ENCODE measurements at regions not wholly inside any gene's neighbourhood (a gene's known extent, or its start where the extent isn't known, plus 50 kb on each side); places are given as distances from the start of the nearest gene placed in this dataset.

- no peaks in the 10 kb centered on the region for H3K27me3 ChIP-seq
- no peak overlapping the region for H3K4me3 ChIP-seq
- H3K9me3 ChIP-seq (replicated peaks), result no peaks in the 10 kb centered on the region
- no peak for DNase-seq
- H3K4me1 ChIP-seq, result no peaks in the 10 kb centered on the region
- H3K36me3 ChIP-seq, result no peaks in the 10 kb centered on the region
- no peak overlapping the region for H3K27ac ChIP-seq
These were observed 546.0 kb downstream of the METTL15 start for GRCh38 chr11:28654191-28654590.

DNA sequence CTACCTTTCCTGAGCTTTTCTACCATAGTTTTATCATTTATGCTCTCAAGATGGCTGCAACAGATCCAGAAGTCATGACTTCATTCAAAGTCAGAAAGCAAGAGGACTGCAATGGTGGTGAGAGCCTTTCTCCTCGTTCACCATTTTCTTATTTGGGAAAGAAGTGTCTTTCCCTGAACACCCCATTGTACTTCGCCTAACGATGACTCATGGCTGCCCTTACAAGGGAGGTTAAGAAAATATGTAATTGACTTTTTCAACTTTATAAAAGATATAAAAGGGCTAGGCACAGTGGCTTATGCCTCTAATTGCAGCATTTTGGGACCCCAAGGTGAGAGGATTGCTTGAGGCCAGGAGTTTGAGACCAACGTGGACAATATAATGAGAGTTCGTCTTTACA, 541.7 kb downstream of the METTL15 start:
- Histone ChIP-seq H3K36me3 (no peaks in the 10 kb centered on the region), H3K4me3 (no peak overlapping the region), H3K27me3 (no peaks in the 10 kb centered on the region), H3K9me3 (replicated peaks) (no peaks in the 10 kb centered on the region), H3K27ac (no peak overlapping the region), H3K4me1 (no peaks in the 10 kb centered on the region)
- DNase-seq, result no peak

GRCh38 chr11:28636566-28636965, 528.4 kb downstream of the METTL15 start:
- Histone ChIP-seq H3K36me3 (no peaks in the 10 kb centered on the region), H3K27ac (no peak overlapping the region), H3K9me3 (replicated peaks) (0 out of 2 replicates have a peak, but pooled peaks cover 6% of the 10 kb centered on the region), H3K27me3 (no peaks in the 10 kb centered on the region), H3K4me3 (no peak overlapping the region), H3K4me1 (no peaks in the 10 kb centered on the region)
- DNase-seq, result no peak

DNA sequence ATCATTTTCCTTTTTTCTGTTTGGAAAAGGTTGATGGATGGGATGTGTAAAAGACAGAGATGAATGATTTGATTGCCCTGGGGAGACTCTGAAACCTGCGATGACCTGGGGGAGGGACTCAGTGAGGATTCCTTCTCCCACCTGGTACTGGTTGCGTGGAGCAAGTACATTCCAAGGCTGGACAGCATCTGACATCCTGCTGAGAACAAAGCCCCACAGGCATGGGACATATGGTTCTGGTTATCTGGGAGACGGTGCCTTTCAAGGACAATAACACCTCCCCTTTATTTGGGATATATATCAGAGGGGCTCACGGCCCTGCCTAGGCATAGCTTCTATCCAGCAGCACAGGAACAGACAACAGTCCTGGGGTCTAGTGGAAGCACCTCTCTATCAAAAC, 527.8 kb downstream of the METTL15 start:
- Histone ChIP-seq H3K9me3 (replicated peaks) (0 out of 2 replicates have a peak, but pooled peaks cover 6% of the 10 kb centered on the region), H3K4me1 (no peaks in the 10 kb centered on the region), H3K36me3 (no peaks in the 10 kb centered on the region), H3K27ac (no peak overlapping the region), H3K27me3 (no peaks in the 10 kb centered on the region), H3K4me3 (no peak overlapping the region)
- DNase-seq, result no peak

DNA sequence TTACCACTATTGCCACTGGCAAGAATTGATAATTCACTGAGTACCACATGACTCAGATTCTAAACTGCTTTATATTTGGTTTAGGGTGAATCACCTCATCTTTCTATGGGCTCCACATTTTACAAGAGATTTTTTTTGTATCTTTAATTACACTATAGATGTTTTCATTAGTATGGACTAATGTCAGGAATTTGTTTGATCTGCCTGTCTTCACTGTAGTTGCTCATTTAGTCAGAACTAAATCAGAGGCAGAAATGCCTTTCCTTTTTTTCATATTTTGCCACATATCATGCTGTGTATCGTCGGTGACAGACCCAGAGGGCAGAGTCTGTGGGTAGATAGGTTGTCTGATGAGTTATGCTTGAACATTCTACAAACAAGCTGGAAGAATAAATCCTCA, 524.1 kb downstream of the METTL15 start:
- Histone ChIP-seq H3K27ac (no peak overlapping the region), H3K9me3 (replicated peaks) (no peaks in the 10 kb centered on the region), H3K36me3 (no peaks in the 10 kb centered on the region), H3K4me3 (no peak overlapping the region), H3K4me1 (no peaks in the 10 kb centered on the region), H3K27me3 (peaks cover 2% of the 10 kb centered on the region; the same call in 1 of the 2 replicates)
- DNase-seq, result no peak

- H3K27ac ChIP-seq, result no peak overlapping the region
- H3K27me3 ChIP-seq, result peaks cover 2% of the 10 kb centered on the region; the same call in 1 of the 2 replicates
- no peak overlapping the region for H3K4me3 ChIP-seq
- no peak for DNase-seq
- H3K36me3 ChIP-seq, result no peaks in the 10 kb centered on the region
- H3K9me3 ChIP-seq (replicated peaks), result no peaks in the 10 kb centered on the region
- no peaks in the 10 kb centered on the region for H3K4me1 ChIP-seq
These were observed 523.0 kb downstream of the METTL15 start for GRCh38 chr11:28631148-28631547.

GRCh38 chr11:28629235-28629634, 521.0 kb downstream of the METTL15 start:
- Histone ChIP-seq H3K27me3 (peaks cover 2% of the 10 kb centered on the region; the same call in 1 of the 2 replicates), H3K4me1 (no peaks in the 10 kb centered on the region), H3K9me3 (replicated peaks) (no peaks in the 10 kb centered on the region), H3K36me3 (no peaks in the 10 kb centered on the region), H3K4me3 (no peak overlapping the region), H3K27ac (no peak overlapping the region)
- no peak for DNase-seq

DNA sequence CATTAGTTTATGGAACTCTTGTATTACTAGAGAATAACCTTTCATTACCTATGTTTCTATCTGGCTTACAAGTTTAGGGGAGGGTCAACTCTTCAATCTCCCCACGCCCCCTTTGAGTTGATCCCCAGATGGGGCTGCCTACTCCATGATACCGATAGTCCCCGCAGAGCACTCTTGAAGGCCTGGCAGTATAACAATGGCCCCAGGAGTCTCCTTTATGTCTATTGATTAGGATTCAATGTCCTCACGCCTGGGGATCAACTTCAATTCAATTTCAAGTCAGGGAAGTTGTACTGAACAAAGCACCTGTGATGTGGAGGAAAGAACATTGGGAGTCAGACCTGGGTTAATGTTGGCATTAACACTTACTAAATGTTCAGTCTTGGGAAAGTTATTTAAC, 520.2 kb downstream of the METTL15 start:
- Histone ChIP-seq H3K4me3 (no peak overlapping the region), H3K27ac (no peak overlapping the region), H3K9me3 (replicated peaks) (no peaks in the 10 kb centered on the region), H3K36me3 (no peaks in the 10 kb centered on the region), H3K4me1 (no peaks in the 10 kb centered on the region), H3K27me3 (peaks cover 2% of the 10 kb centered on the region; the same call in 1 of the 2 replicates)
- DNase-seq, result no peak

DNA sequence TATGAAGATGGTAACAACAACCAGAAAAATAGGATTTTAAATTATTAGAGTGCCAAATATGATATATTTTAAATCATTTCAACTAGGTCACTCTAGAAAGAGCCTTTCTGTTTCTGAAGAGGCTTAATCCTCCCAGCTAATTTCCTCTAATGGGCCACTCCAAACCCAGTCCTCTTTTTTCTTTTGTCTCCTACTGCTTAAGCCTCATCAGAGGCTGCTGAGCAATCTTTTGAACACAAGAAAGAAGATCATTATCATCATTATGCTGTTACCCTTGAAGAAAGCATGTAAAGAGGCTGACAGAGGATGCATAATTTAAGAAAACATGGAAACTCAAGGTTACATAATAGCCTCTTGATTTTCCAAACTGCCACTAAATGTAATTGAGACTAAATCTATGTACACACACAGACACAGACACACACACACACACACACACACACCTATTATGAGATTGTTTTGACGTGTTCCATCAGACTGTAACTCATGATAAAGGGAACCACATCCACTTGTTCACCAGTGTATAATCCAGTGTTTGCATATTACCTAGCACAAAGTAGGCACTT, 519.6 kb downstream of the METTL15 start:
- Histone ChIP-seq H3K36me3 (no peaks in the 10 kb centered on the region), H3K4me3 (no peak overlapping the region), H3K27me3 (peaks cover 2% of the 10 kb centered on the region; the same call in 1 of the 2 replicates), H3K4me1 (no peaks in the 10 kb centered on the region), H3K9me3 (replicated peaks) (no peaks in the 10 kb centered on the region), H3K27ac (no peak overlapping the region)
- DNase-seq, result no peak

GRCh38 chr11:28625532-28625931, 517.3 kb downstream of the METTL15 start:
- DNase-seq, result no peak
- Histone ChIP-seq H3K4me1 (no peaks in the 10 kb centered on the region; the same call in 1 of the 2 replicates), H3K27me3 (peaks cover 2% of the 10 kb centered on the region; the same call in 1 of the 2 replicates), H3K36me3 (no peaks in the 10 kb centered on the region), H3K9me3 (replicated peaks) (no peaks in the 10 kb centered on the region), H3K27ac (no peak overlapping the region), H3K4me3 (no peak overlapping the region)

GRCh38 chr11:28621753-28622152, 513.6 kb downstream of the METTL15 start:
- Histone ChIP-seq H3K27me3 (no peaks in the 10 kb centered on the region; the same call in 1 of the 2 replicates), H3K4me3 (no peak overlapping the region), H3K4me1 (peaks cover 5% of the 10 kb centered on the region), H3K9me3 (replicated peaks) (no peaks in the 10 kb centered on the region), H3K27ac (no peak overlapping the region), H3K36me3 (no peaks in the 10 kb centered on the region)
- no peak for DNase-seq

GRCh38 chr11:28619846-28620540, 511.8 kb downstream of the METTL15 start:
- no peak overlapping the region for H3K27ac ChIP-seq

GRCh38 chr11:28618416-28618815, 510.2 kb downstream of the METTL15 start:
- no peaks in the 10 kb centered on the region; the same call in 1 of the 2 replicates for H3K27me3 ChIP-seq

More at GRCh38 chr11:28619846-28620540, 511.8 kb downstream of the METTL15 start:
- Histone ChIP-seq H3K27me3 (no peaks in the 10 kb centered on the region; the same call in 1 of the 2 replicates), H3K36me3 (no peaks in the 10 kb centered on the region), H3K4me1 (peaks cover 9% of the 10 kb centered on the region), H3K9me3 (replicated peaks) (no peaks in the 10 kb centered on the region), H3K4me3 (no peak overlapping the region)
- no peak for DNase-seq

DNA sequence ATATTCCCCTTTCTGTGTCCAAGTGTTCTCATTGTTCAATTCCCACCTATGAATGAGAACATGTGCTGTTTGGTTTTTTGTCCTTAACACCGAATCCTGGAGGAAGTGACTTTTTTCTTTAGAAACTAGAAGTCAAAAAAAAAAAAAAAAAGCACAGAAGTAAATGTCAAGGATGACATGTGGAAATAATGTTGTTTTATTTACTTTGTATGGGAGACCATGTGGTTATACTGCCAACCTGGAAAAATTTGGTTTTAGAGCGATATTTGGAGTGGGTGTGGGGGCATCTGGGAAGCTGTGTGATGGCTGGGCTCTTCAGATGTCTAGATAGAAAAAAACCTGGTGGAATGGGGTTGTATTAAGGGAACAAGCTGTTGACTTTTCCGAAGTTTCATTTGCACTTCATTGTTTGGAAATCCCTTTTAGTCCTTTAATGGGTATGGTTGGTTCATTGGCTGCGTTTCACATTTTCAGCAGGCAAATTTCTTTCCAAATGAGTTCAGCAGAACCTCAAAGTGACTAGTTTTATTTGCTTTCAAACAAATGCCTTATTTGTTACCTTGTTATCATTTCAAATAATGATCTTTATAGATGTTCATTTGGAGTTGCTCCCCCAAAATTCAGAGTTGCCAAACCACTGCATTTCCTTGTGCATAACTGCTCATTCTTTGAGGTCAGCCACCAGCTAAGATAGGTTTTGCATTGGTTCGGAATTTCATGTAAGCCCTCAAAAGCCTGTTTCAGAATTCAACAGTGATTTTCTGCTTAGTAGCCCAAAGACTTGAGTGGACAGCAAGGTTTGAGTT, 508.2 kb downstream of the METTL15 start:
- no peaks in the 10 kb centered on the region for H3K9me3 ChIP-seq (replicated peaks)
- H3K27me3 ChIP-seq, result peaks cover 4% of the 10 kb centered on the region; the same call in 1 of the 2 replicates
- no peak overlapping the region for H3K4me3 ChIP-seq
- no peak for DNase-seq
- no peaks in the 10 kb centered on the region for H3K36me3 ChIP-seq
- peaks cover 9% of the 10 kb centered on the region for H3K4me1 ChIP-seq
- no peak overlapping the region for H3K27ac ChIP-seq

More at GRCh38 chr11:28618416-28618815, 510.2 kb downstream of the METTL15 start:
- Histone ChIP-seq H3K4me3 (no peak overlapping the region), H3K9me3 (replicated peaks) (no peaks in the 10 kb centered on the region), H3K27ac (no peak overlapping the region), H3K4me1 (peaks cover 9% of the 10 kb centered on the region), H3K36me3 (no peaks in the 10 kb centered on the region)
- no peak for DNase-seq

- Histone ChIP-seq H3K36me3 (no peaks in the 10 kb centered on the region), H3K4me3 (no peak overlapping the region), H3K4me1 (peaks cover 9% of the 10 kb centered on the region), H3K27me3 (peaks cover 4% of the 10 kb centered on the region; the same call in 1 of the 2 replicates), H3K27ac (no peak overlapping the region), H3K9me3 (replicated peaks) (no peaks in the 10 kb centered on the region)
- peak; percentile 9 to 26 for DNase-seq
These were observed 507.4 kb downstream of the METTL15 start for GRCh38 chr11:28615542-28615941.
